ENCODE measurements at regions not wholly inside any gene's neighbourhood (a gene's known extent, or its start where the extent isn't known, plus 50 kb on each side); places are given as distances from the start of the nearest gene placed in this dataset.
"Not testable (repeated sequence)": the region's sequence is repeated elsewhere in the genome, so short reads cannot be mapped to it uniquely, and the experiment has no call there.

- DNase-seq: no peak
Observed at GRCh38 chr20:43364001-43364400, 93.7 kb upstream of the SRSF6 start.

GRCh38 chr20:43363506-43363905 lies 94.2 kb upstream of the SRSF6 start:
- DNase-seq: no peak

- no peak for DNase-seq
Observed at GRCh38 chr20:43361526-43361925, 96.2 kb upstream of the SRSF6 start.

- DNase-seq: no peak
Observed at GRCh38 chr20:43360016-43360415, 97.7 kb upstream of the SRSF6 start.

GRCh38 chr20:43358811-43359210 lies 98.9 kb upstream of the SRSF6 start:
- DNase-seq: no peak

GRCh38 chr20:43357352-43357751 lies 100.3 kb upstream of the SRSF6 start:
- DNase-seq: no peak

- no peak for DNase-seq
Observed at GRCh38 chr20:43355610-43356009, 102.1 kb upstream of the SRSF6 start.

GRCh38 chr20:43352996-43353395 lies 104.7 kb upstream of the SRSF6 start:
- no peak for DNase-seq

GRCh38 chr20:43350694-43351093 lies 107.0 kb upstream of the SRSF6 start:
- DNase-seq: not testable (repeated sequence)

- no peak for DNase-seq
Observed at GRCh38 chr20:43349841-43350240, 107.9 kb upstream of the SRSF6 start.

GRCh38 chr20:43347839-43348238 lies 109.9 kb upstream of the SRSF6 start:
- DNase-seq: not testable (repeated sequence)

GRCh38 chr20:43345676-43346075 lies 112.0 kb upstream of the SRSF6 start:
- no peak for DNase-seq

- DNase-seq: no peak
Observed at GRCh38 chr20:43341511-43341910, 116.2 kb upstream of the SRSF6 start.

GRCh38 chr20:43337036-43337435 lies 120.7 kb upstream of the SRSF6 start:
- DNase-seq: no peak

- DNase-seq: no peak
Observed at GRCh38 chr20:43334080-43334479, 123.6 kb upstream of the SRSF6 start.

GRCh38 chr20:43331906-43332305 lies 125.8 kb upstream of the SRSF6 start:
- no peak for DNase-seq

- no peak for DNase-seq
Observed at GRCh38 chr20:43328697-43329096, 129.0 kb upstream of the SRSF6 start.

GRCh38 chr20:43327234-43327633 lies 130.5 kb upstream of the SRSF6 start:
- not testable (repeated sequence) for DNase-seq

GRCh38 chr20:43325926-43326325 lies 131.8 kb upstream of the SRSF6 start:
- DNase-seq: no peak

- no peak for DNase-seq
Observed at GRCh38 chr20:43323592-43323991, 133.9 kb upstream of the PTPRT start.

- DNase-seq: no peak
Observed at GRCh38 chr20:43322851-43323250, 133.1 kb upstream of the PTPRT start.

GRCh38 chr20:43320536-43320935 lies 130.8 kb upstream of the PTPRT start:
- no peak for DNase-seq

- no peak for DNase-seq
Observed at GRCh38 chr20:43318755-43319297, 129.1 kb upstream of the PTPRT start.

- DNase-seq: no peak
Observed at GRCh38 chr20:43316271-43316670, 126.6 kb upstream of the PTPRT start.

- no peak for DNase-seq
Observed at GRCh38 chr20:43309266-43309665, 119.6 kb upstream of the PTPRT start.

Data from renal pelvis (tissue), 1 donor.